HEK293T (cell line): ENCODE measurements at regions not wholly inside any gene's neighbourhood (a gene's known extent, or its start where the extent isn't known, plus 50 kb on each side); places are given as distances from the start of the nearest gene placed in this dataset.

ENCODE experiments used
- ARNT ChIP-seq: fragments of 450-650 bp; IDR thresholded peaks from 2 replicates; pipeline ENCODE4 v1.6.1; 2017; ENCODE audit warnings: mild to moderate bottlenecking
- ELF4 ChIP-seq: fragments of 450-650 bp; IDR thresholded peaks from 2 replicates; pipeline ENCODE4 v1.6.1; 2017; ENCODE audit warnings: antibody characterized with exemption
- FOXA1 ChIP-seq: fragments of 450-650 bp; IDR thresholded peaks from 2 replicates; pipeline ENCODE4 v1.6.1; 2016; ENCODE audit warnings: mild to moderate bottlenecking
- FOXM1 ChIP-seq: fragments of 450-650 bp; IDR thresholded peaks from 2 replicates; pipeline ENCODE4 v1.6.1; 2017; ENCODE audit warnings: mild to moderate bottlenecking, borderline replicate concordance
- TARDBP ChIP-seq: fragments of 450-650 bp; IDR thresholded peaks from 2 replicates; pipeline ENCODE4 v1.6.1; 2016
- ZNF384 ChIP-seq: fragments of 450-650 bp; IDR thresholded peaks from 2 replicates; pipeline ENCODE4 v1.6.1; 2016
- TF ChIP-seq, protein P1 (sequence below): fragments of 450-650 bp; IDR thresholded peaks from 2 replicates; pipeline ENCODE4 v1.6.1; 2016

DNA sequence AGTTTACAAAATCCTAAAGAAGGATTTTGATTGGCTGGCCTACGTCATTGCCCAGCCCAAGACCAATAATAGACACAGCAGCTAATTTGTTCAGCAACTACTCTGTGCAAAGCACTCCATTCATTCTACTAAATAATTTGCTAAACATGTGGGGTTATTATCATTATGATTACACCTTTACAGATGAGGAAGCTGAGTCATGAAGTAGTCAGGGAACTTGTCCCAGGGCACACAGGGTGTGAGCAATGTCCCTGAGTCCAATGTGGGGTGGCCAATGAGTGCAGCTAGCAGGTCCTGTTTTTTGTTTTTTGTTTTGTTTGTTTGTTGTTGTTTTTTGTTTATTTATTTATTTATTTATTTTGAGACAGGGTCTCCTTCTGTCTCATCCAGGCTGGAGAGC lies 183.6 kb downstream of the ABHD5 start:
- TF ChIP-seq ARNT (no peak), FOXM1 (no peak), TARDBP (no peak), ELF4 (no peak), FOXA1 (no peak), ZNF384 (no peak)
- TF ChIP-seq, protein P1, sequence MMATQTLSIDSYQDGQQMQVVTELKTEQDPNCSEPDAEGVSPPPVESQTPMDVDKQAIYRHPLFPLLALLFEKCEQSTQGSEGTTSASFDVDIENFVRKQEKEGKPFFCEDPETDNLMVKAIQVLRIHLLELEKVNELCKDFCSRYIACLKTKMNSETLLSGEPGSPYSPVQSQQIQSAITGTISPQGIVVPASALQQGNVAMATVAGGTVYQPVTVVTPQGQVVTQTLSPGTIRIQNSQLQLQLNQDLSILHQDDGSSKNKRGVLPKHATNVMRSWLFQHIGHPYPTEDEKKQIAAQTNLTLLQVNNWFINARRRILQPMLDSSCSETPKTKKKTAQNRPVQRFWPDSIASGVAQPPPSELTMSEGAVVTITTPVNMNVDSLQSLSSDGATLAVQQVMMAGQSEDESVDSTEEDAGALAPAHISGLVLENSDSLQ = no peak
